ENCODE measurements at regions not wholly inside any gene's neighbourhood (a gene's known extent, or its start where the extent isn't known, plus 50 kb on each side); places are given as distances from the start of the nearest gene placed in this dataset.

DNA sequence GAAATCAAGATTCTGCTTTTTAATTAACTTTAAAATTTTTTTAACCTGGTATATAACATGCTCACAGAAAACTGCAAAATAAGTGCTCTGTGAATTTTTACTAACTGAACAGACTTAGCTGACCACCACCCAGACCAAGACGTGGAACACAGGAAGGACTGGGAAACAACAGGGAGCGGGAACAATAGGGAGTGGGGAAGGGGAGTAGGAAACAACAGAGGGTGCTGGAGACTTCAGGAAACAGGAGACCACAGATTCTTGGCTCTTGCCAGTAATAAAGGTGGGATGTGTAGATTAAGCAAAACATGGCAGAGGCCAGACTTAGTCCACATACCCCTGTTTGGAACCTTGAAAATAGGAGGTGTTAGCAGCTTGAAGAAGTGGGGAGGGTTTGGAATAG is 51.4 kb upstream of the TMCC3 start:
- ATAC-seq, result no peak
- intact Hi-C loops (cut with micrococcal nuclease), result no loop called here
- no peak for DNase-seq

DNA sequence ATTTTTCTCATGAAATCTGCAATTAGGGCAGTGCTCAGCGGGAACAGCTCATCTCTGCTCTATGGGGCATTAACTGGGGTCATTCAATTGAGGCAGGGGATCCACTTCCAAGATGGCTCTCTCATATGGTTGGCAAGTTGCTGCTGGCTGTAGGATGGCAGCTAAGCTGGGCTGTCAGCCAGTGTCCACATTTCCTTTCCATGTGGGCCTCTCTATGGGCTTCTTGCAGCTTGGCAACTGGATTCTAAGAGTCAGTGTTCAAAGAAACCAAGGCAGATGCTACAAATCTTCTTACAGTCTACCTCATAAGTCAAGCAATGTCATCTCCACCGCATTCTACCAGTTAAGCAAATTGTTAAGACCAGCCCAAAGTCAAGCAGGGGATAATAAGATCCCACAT is 50.3 kb upstream of the TMCC3 start:
- no peak for ATAC-seq
- intact Hi-C loops (cut with micrococcal nuclease), result no loop called here
- no peak for DNase-seq
